Fibroblast of villous mesenchyme (primary cell): ENCODE measurements at regions not wholly inside any gene's neighbourhood (a gene's known extent, or its start where the extent isn't known, plus 50 kb on each side); places are given as distances from the start of the nearest gene placed in this dataset.

ENCODE experiments used
- DNase-seq: peaks from one replicate; pipeline ENCODE4 v3.0.0-alpha.2; 2010; ENCODE audit warnings: low read depth
- H3K4me3 ChIP-seq: 2 replicates; pipeline ENCODE4 v1.5.1; 2011; ENCODE audit warnings: low read depth, mild to moderate bottlenecking, low read length
- CTCF ChIP-seq: IDR thresholded peaks from 2 replicates; pipeline ENCODE4 v1.5.1; 2012; ENCODE audit warnings: low read depth, mild to moderate bottlenecking, low read length; ENCODE audit not compliant: insufficient read depth

- no peak for TF ChIP-seq CTCF
- H3K4me3 ChIP-seq, result no peak overlapping the region
- no peak for DNase-seq
Measured at GRCh38 chr10:118110750-118111149, 64.0 kb upstream of the RAB11FIP2 start.

GRCh38 chr10:118108194-118109026 is 61.7 kb upstream of the RAB11FIP2 start:
- no peak for TF ChIP-seq CTCF
- H3K4me3 ChIP-seq, result no peak overlapping the region
- peak; percentile 31 for DNase-seq

- TF ChIP-seq CTCF, result no peak
- DNase-seq, result no peak
Measured at GRCh38 chr10:118107541-118107940, 60.8 kb upstream of the RAB11FIP2 start.

GRCh38 chr10:118107040-118107439 is 60.3 kb upstream of the RAB11FIP2 start:
- TF ChIP-seq CTCF, result no peak
- H3K4me3 ChIP-seq, result no peak overlapping the region
- DNase-seq, result no peak

More at GRCh38 chr10:118107541-118107940, 60.8 kb upstream of the RAB11FIP2 start:
- H3K4me3 ChIP-seq, result no peak overlapping the region

- TF ChIP-seq CTCF, result peak; percentile 58
- DNase-seq, result peak; percentile 56
- H3K4me3 ChIP-seq, result no peak overlapping the region
Measured at GRCh38 chr10:118106426-118106825, 59.7 kb upstream of the RAB11FIP2 start.

GRCh38 chr10:118102121-118102520 is 55.4 kb upstream of the RAB11FIP2 start:
- no peak overlapping the region for H3K4me3 ChIP-seq
- no peak for TF ChIP-seq CTCF
- DNase-seq, result no peak

- TF ChIP-seq CTCF, result no peak
- DNase-seq, result no peak
- no peak overlapping the region for H3K4me3 ChIP-seq
Measured at GRCh38 chr10:118101501-118101900, 54.8 kb upstream of the RAB11FIP2 start.
